Left lung (tissue), 4 donors: ENCODE measurements at regions not wholly inside any gene's neighbourhood (a gene's known extent, or its start where the extent isn't known, plus 50 kb on each side); places are given as distances from the start of the nearest gene placed in this dataset.
"Not testable (repeated sequence)": the region's sequence is repeated elsewhere in the genome, so short reads cannot be mapped to it uniquely, and the experiment has no call there.

Experiments used
- ATAC-seq: fragments of 200-7000 bp; cut with Tn5 transposase; one replicate; pipeline ENCODE4 v1.9.1; 2020; ENCODE audit warnings: moderate library complexity
- DNase-seq, 4 donors: peaks; one replicate each; pipeline ENCODE4 v3.0.0-alpha.2; 2013 to 2020
- H3K27ac ChIP-seq, 2 donors: fragments of 200-600 bp; sonication (generic) in 1 of 2; one replicate each; pipeline versions ENCODE4 v1.5.0 to v1.8.0; 2020 to 2021
- H3K27me3 ChIP-seq, 2 donors: fragments of 200-600 bp; sonication (generic) in 1 of 2; one replicate each; pipeline versions ENCODE4 v1.5.0 to v1.8.0; 2020 to 2021
- H3K36me3 ChIP-seq, 2 donors: fragments of 200-600 bp; sonication (generic) in 1 of 2; one replicate each; pipeline versions ENCODE4 v1.5.0 to v1.8.0; 2020 to 2021
- H3K4me1 ChIP-seq, 2 donors: fragments of 200-600 bp; one replicate each; pipeline ENCODE4 v1.8.0; 2021
- H3K4me3 ChIP-seq, 2 donors: fragments of 200-600 bp; sonication (generic) in 1 of 2; one replicate each; pipeline versions ENCODE4 v1.5.0 to v1.8.0; 2020 to 2021; ENCODE audit warnings: mild to moderate bottlenecking in 1 of 2
- H3K9me3 ChIP-seq, 2 donors: fragments of 200-600 bp; sonication (generic) in 1 of 2; one replicate each; pipeline versions ENCODE4 v1.5.0 to v1.8.0; 2020 to 2021
- CTCF ChIP-seq, 2 donors: fragments of 200-600 bp; sonication (generic) in 1 of 2; IDR thresholded peaks; one replicate each; pipeline versions ENCODE4 v1.5.0 to v1.8.0; 2021; ENCODE audit warnings: antibody characterized with exemption in 2 of 2
- intact Hi-C, 2 donors: fragments of 100-400 bp; cut with DNase I; formaldehyde crosslinking; loops; one replicate each; pipeline versions ENCODE4 v1.11.2 to v1.14.2; 2022
- donor health status: DM: no; HTN: yes; CAD: no.
- donor health status: DM: no; HTN: no; CAD: no.

DNA sequence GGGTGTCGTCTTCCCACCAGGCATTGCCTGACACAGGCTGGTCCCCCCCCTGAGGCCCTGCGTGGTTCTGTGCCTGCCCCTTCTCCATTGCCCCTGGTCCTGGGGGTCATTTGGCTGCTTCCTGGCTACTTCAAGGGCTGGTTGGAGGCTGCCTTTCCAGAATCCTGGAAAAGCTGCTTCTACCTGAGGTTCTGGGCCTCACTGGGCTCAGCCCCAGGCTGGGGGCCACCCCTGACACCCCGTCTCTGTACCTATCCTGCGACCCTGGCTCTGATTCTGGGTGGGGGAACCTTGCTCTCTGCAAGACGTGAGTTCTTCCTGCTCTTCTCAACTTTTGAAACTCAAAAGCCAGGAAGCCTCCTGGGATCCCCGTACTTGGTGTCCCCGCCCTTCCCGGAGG is 149.3 kb upstream of the PTPN1 start:
- H3K27me3 ChIP-seq = no peaks in the 10 kb centered on the region
- no peak for TF ChIP-seq CTCF (IDR thresholded peaks at IDR 0.05)
- no peak overlapping the region for H3K27ac ChIP-seq
- no peaks in the 10 kb centered on the region for H3K9me3 ChIP-seq
- ATAC-seq (no peak), DNase-seq (no peak)
- intact Hi-C loops = no loop called here
- no peak overlapping the region for H3K4me3 ChIP-seq
- no peaks in the 10 kb centered on the region for H3K36me3 ChIP-seq
- peaks cover 4 to 7% of the 10 kb centered on the region in 2 donors for H3K4me1 ChIP-seq

DNA sequence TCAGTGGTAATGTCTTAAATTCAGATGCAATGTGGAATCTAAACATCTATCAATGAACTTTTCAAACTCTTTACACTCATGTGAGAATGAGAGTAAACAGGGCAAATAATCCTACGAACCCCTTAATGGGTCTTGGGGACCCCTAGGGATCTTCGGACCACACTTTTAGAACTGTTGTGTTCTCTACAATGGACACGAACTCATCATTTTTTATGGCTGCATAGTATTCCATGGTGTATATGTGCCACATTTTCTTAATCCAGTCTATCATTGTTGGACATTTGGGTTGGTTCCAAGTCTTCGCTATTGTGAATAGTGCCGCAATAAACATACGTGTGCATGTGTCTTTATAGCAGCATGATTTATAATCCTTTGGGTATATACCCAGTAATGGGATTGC is 148.0 kb upstream of the PTPN1 start:
- intact Hi-C loops = not testable (repeated sequence)

DNA sequence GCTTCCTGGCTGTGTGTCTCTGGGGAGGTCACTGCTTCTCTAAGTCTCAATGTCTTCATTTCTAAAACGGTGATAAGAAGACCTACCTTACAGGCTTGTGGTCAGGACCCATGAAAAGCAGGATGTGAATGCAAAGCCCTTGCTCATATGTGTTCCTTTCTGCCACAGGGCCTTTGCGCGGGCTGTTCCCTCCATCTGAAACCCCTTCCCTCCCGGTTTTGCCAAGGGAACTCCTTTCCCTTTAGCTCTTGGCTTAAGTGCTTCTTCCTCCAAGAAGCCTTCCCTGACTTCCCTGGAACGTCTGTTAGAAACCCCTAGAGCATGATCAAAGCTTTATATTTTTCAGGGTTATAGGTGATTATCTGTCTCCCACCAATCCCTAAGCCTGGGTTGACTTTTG is 147.2 kb upstream of the PTPN1 start:
- Histone ChIP-seq H3K9me3 (no peaks in the 10 kb centered on the region), H3K4me3 (no peak overlapping the region), H3K27ac (no peak overlapping the region), H3K4me1 (peaks cover 7 to 16% of the 10 kb centered on the region in 2 donors), H3K36me3 (no peaks in the 10 kb centered on the region), H3K27me3 (no peaks in the 10 kb centered on the region)
- no peak for DNase-seq
- ATAC-seq = no peak
- intact Hi-C loops = no loop called here
- TF ChIP-seq CTCF (IDR thresholded peaks at IDR 0.05) = no peak

More for the DNA sequence above, 148.0 kb upstream of the PTPN1 start:
- not testable (repeated sequence) for ATAC-seq, H3K36me3 ChIP-seq, H3K27me3 ChIP-seq, DNase-seq, H3K27ac ChIP-seq, H3K4me3 ChIP-seq, H3K9me3 ChIP-seq
- H3K4me1 ChIP-seq = peaks cover 7 to 14% of the 10 kb centered on the region in 2 donors

DNA sequence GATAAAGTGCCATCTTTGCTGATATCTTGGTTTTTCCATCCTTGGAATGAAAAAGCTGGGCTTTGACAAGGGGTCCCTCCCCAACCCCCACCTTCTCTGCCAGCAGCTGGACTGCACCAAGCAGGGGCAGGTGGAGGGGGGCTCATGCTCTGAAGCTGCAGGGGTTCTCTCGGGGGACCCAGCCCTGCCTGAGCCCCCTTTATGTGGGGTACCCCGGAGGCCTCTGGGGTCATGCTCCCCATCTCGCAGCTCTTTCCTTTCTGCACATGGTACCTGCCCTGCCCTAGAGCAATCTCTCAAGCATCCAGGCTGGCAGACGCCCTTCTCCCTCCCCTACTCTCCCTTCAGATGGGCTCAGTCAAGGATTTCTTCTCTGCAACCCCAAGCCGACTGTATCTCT is 146.7 kb upstream of the PTPN1 start:
- DNase-seq (no peak), ATAC-seq (no peak)
- Histone ChIP-seq H3K27ac (no peak overlapping the region), H3K9me3 (no peaks in the 10 kb centered on the region), H3K27me3 (no peaks in the 10 kb centered on the region), H3K4me1 (peaks cover 7 to 16% of the 10 kb centered on the region in 2 donors), H3K4me3 (no peak overlapping the region), H3K36me3 (no peaks in the 10 kb centered on the region)
- intact Hi-C loops = no loop called here
- TF ChIP-seq CTCF (IDR thresholded peaks at IDR 0.05) = no peak

DNA sequence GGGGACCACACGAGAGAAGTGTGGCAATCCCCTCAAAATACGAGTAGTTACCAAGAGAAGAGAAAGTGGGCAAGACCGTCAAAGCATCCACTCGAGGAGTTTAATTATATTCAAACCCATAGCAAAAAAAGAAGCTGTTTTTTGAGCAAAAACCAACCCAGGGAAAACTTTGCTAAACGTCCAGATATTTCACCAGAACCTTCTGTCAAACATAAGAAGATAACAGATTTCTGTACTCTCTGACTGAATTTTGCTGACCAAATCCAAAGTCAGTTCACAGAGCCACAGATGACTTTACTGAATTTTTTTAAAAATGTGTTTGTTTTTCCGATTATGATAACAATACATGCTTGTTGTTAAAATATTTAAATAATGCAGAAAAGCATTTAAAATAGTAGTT is 145.6 kb upstream of the PTPN1 start:
- ATAC-seq = no peak
- no peaks in the 10 kb centered on the region for H3K36me3 ChIP-seq
- DNase-seq = no peak
- H3K9me3 ChIP-seq = no peaks in the 10 kb centered on the region
- H3K4me1 ChIP-seq = peaks cover 7 to 24% of the 10 kb centered on the region in 2 donors
- intact Hi-C loops = no loop called here
- H3K27me3 ChIP-seq = no peaks in the 10 kb centered on the region
- H3K4me3 ChIP-seq = no peak overlapping the region
- TF ChIP-seq CTCF (IDR thresholded peaks at IDR 0.05) = no peak
- no peak overlapping the region for H3K27ac ChIP-seq
